ENCODE measurements at regions not wholly inside any gene's neighbourhood (a gene's known extent, or its start where the extent isn't known, plus 50 kb on each side); places are given as distances from the start of the nearest gene placed in this dataset.

DNA sequence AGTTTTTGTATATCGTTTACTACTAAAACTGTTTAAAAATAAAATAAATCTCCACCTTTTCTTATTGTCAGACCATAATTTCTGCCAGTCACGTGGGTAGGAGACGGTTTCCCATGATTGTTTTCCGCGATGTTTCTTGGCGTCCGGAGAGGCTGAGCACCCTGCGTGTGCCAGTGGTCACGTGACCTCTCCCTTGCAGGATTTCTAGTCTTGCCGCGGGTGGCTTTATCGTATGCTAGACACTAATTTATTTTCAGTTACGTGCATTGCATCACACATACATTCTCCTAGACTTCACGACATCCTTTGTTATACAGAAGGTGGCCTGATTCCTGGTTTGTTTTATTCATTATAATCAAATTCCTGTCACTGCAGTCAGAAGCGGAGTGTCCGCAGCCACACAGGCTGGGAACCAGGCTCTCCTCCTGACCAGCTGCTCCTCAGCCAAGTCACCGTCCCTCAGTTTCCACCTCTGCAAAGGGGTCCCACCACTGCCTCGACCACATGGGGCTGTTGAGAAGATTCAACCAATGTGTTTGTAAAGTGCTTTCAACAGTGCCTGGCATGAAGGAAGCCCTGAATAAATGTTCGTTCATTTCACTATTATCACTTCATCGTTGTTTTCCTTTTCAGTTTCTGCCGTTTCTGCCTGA, 203.2 kb upstream of the PPP2R2D start:
- no peak for DNase-seq

DNA sequence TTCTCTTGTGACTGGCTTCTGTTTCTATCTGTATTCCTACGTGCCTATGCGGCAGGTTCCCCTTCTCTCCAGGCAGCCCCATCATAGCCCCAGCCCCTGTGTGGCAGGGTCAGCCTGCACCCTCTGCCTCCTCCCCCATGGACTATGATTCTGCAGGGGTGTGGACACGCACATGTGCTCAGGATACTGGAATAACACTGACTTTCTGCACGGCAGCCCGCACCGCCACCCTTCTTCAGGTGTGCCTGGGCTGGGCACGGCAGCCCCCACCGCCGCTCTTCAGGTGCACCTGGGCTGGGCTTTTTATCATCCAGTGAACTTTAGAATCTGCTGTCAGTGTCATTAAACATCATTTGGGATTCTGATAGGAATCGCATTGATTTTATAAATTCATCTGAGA, 202.6 kb upstream of the PPP2R2D start:
- no peak for DNase-seq

GRCh38 chr10:131698986-131699385, 201.8 kb upstream of the PPP2R2D start:
- DNase-seq: no peak

- no peak for DNase-seq
Measured at GRCh38 chr10:131700032-131700431, 200.8 kb upstream of the PPP2R2D start.

GRCh38 chr10:131700506-131700905, 200.3 kb upstream of the PPP2R2D start:
- no peak for DNase-seq

- no peak for DNase-seq
Measured at GRCh38 chr10:131701131-131701947, 199.5 kb upstream of the PPP2R2D start.

GRCh38 chr10:131702531-131703356, 198.1 kb upstream of the PPP2R2D start:
- no peak for DNase-seq

DNA sequence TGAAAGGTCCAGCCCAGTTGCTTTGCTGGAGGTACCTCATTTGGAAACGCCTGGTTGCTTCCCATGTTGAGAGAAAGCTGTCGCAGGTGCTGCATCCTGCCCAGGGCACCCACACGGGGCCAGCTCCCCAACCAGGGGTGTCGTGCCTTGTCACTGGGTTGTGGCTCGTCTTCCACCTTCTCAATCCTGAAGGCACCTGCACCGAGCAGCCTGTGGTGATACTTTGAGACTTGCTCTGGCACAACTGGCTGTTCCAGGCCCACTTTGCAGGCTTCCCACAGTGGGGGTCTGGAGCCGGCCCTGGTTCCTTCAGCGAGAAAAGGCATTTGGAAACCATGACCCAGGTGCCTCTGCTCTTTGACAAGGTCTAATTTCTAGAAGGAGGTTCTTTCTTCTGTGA, 197.3 kb upstream of the PPP2R2D start:
- DNase-seq: no peak

DNA sequence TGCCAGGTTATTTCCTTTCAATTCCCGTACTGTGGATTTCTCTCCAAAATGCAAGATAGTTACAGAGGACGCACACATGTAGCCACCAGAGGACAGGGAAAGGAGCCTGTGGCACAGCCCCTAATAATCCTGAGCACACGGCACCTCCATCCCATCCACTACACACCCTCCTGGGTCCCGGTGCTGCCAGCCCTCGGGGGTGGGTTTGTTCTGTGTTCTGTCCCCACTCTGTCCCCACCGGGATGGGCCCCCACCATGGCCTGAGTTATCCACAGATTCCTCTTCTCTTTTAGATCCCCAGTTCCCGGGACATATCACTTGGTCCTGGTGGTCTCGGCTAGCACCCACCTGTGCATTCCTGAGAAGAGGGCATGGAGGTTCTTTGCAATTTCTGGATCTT, 196.9 kb upstream of the PPP2R2D start:
- DNase-seq: no peak

GRCh38 chr10:131706476-131706875, 194.3 kb upstream of the PPP2R2D start:
- no peak for DNase-seq

DNA sequence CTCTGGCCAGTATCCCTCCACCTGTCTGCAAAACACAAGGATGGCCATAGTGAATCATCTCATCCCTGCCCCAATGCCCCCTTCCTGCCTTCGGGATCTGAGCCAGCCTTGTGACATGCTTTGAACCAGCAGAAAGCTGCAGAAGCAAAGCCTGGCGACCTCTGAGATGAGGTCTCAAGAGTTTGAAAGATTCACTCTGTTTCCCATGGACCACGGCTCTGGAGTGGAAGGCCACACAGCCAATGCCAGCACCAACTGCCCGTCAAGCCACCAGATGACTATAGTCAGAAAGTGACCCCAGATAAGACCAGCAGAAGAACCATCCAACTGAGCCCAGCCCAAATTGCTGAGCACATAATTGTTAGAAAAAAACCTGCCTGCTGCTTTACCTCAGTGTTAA, 193.9 kb upstream of the PPP2R2D start:
- no peak for DNase-seq

GRCh38 chr10:131708225-131708880, 192.5 kb upstream of the PPP2R2D start:
- no peak for DNase-seq

- DNase-seq: no peak
Measured at GRCh38 chr10:131710142-131710861, 190.5 kb upstream of the PPP2R2D start.

GRCh38 chr10:131722121-131722520, 178.7 kb upstream of the PPP2R2D start:
- no peak for DNase-seq

- DNase-seq: no peak
Measured at GRCh38 chr10:131722525-131723264, 178.1 kb upstream of the PPP2R2D start.

GRCh38 chr10:131723297-131724168, 177.3 kb upstream of the PPP2R2D start:
- no peak for DNase-seq

DNA sequence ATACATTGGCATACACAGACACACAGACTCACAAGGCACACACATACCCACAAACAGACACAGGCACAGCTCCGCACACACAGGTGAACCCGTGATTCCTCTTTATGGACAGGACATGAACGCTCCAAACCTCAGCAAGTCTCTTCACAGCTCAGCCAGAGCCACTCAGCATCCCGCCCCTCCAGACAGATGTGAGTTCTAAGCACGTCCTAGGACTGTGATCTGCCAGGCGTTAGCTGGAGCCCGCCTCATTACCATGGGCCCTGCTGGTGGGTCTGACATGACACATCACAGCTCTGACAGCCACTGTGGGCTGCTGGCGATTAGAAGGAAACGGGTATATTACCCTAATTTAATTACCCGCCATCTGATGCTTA, 176.7 kb upstream of the PPP2R2D start:
- no peak for DNase-seq

GRCh38 chr10:131724891-131725580, 175.8 kb upstream of the PPP2R2D start:
- DNase-seq: no peak

- no peak for DNase-seq
Measured at GRCh38 chr10:131725581-131726069, 175.2 kb upstream of the PPP2R2D start.
